Anterior cingulate cortex (tissue), 58 donors: ENCODE measurements at regions not wholly inside any gene's neighbourhood (a gene's known extent, or its start where the extent isn't known, plus 50 kb on each side); places are given as distances from the start of the nearest gene placed in this dataset.
A peak's percentile ranks its signal among the peaks of the same experiment; 100 is the strongest.
"Not testable (repeated sequence)": the region's sequence is repeated elsewhere in the genome, so short reads cannot be mapped to it uniquely, and the experiment has no call there.

Experiments used
- DNase-seq, 58 donors: peaks; one replicate each; lab custom pipeline; 2025; lab: John Stamatoyannopoulos, UW

DNA sequence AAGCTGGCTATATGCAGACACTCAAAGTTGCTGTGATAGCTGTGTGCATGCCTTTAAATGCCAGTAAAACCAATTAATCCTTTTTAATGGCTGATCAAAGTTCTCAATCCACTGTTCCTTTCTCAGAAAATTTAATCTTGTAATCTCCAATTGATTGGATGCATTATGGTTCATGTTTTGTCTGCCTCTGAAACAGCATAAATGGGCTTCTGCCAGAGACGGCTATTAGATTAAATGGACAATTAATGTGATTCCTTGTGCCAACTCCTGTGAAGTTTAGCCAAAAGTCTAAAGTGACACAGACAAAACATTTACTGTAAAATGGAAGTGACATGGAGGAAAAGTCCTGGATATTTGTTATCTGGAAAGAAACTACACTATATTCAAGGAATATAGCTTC is 952.5 kb upstream of the FAT3 start:
- DNase-seq: no peak

DNA sequence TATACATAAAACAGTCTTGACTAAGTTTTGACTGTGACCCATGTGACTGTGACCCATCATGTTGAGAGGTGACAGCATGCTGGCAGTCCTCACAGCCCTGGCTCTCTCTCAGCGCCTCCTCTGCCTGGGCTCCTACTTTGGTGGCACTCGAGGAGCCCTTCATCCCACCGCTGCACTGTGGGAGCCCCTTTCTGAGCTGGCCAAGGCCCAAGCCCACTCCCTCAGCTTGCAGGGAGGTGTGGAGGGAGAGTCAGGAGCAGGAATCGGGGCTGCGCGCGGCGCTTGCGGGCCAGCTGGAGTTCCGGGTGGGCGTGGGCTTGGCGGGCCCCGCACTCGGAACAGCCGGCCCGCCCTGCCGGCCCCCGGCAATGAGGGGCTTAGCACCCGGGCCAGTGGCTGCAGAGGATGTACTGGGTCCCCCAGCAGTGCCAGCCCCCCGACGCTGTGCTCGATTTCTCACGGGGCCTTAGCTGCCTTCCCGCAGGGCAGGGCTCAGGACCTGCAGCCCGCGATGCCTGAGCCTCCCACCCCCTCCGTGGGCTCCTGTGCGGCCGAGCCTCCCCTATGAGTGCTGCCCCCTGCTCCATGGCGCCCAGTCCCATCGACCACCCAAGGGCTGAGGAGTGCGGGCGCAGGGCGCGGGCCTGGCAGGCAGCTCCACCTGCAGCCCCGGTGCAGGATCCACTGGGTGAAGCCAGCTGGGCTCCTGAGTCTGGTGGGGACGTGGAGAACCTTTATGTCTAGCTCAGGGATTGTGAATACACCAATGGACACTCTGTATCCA is 955.9 kb upstream of the FAT3 start:
- DNase-seq: not testable (repeated sequence)

DNA sequence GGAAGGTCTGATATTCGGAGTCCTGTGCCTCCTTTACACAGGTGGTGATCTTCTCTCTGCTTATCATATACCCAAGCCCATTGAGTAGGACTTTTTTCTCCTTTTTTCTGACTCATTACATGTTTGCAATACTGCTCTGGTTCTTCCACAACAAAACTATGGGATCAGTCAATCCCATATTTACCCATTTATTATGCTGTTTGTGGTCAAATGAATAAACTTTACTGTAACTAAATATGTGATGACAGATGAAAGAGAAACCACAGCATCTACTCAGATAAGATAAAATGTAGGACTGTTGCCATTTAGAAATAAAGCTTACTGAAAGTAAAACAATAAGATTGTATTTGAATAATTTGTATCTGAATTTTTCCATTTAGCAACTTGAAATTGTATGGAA is 958.7 kb upstream of the FAT3 start:
- no peak for DNase-seq

- no peak for DNase-seq
Observed at GRCh38 chr11:91264481-91264880, 960.1 kb upstream of the FAT3 start.

GRCh38 chr11:91263496-91264365 is 960.9 kb upstream of the FAT3 start:
- DNase-seq: no peak

GRCh38 chr11:91261513-91261912 is 963.1 kb upstream of the FAT3 start:
- no peak for DNase-seq

DNA sequence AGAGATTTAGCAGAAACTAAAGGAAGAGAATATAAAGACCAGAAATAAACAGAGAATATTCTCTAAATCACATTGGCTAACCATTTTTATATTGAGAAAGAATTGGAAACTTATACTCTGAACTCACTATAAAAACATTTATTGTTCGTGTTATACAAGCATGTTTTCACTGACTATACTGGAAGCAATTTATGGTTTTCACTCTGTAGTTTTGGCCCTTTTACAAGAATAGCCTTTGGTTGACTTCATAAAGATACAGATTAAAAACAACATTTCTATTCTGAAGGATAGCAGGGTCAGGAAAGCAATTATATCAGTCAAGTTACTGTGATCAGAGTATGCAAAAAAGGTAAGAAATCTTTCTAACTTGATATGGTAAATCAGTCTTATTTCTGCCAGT is 965.7 kb upstream of the FAT3 start:
- no peak for DNase-seq

DNA sequence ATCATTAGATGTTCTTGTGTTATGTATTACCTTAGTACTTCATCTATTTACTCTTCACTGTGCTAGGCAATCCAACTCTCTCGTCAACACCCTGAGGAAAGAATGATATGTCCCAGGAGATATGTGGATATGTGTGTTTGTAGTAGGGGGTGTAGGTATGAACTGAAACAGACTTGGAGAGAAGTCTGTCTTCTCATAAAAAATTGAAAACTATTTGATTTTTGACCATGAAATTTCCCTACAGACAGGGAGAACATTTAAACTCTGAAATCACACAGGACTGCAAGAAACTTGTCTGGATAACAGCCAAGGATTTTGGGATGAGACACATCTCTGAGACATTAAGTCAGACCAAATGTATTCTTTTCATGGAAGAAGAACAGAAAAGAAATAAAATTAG is 967.0 kb upstream of the FAT3 start:
- no peak for DNase-seq

DNA sequence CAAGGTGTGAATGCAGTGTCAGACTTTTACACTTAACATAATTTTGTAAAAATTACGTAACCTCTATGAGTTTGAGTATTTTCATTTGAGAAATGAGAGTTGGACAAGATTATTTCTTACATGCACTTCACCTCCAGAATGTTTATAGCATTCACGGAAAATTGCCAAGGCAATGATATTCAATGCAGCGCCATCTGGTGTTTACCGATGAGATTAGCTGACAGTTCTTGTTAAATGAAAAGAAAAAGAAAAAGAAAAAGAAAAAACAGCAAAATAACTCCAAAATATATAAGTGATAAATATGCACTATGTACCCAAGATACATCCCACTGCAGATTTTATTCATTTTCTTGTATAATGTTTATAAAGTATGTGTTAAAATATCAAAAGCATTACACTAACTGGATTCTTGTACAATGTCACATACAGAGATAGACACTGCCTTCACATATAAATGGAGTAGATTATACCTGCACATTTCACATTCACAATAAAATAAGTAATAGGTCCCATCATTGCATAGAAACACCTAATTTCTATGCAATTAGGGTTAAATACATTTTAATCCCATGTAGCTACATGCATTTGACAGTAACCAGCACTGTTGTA is 976.3 kb upstream of the FAT3 start:
- peak in 5 of 58 donors; percentile 0 to 19 (median 5) for DNase-seq

GRCh38 chr11:91247009-91247735 is 977.4 kb upstream of the FAT3 start:
- no peak for DNase-seq

- no peak for DNase-seq
Observed at GRCh38 chr11:91244912-91245311, 979.7 kb upstream of the FAT3 start.

- DNase-seq: no peak
Observed at GRCh38 chr11:91243630-91244029, 981.0 kb upstream of the FAT3 start.

DNA sequence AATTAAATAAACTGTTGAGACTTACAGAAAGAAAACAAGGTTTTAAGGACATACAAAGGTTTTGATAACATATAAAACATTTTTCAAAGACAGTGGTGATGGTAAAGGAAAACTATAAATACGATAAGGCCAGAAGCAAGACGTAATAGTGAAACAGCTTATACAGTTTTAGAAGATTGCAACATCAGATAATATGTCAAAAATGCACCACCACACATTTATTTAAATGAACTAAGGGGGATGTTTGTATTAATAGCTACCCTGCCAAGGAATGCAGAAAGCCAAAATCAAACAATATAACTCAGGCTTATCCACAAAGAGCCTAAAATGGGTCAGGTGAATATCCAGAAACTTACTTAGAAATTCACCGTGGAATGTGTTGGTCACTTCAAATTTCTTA is 981.6 kb upstream of the FAT3 start:
- DNase-seq: no peak

- no peak for DNase-seq
Observed at GRCh38 chr11:91241226-91241625, 983.4 kb upstream of the FAT3 start.

- no peak for DNase-seq
Observed at GRCh38 chr11:91239359-91239758, 985.3 kb upstream of the FAT3 start.

- no peak for DNase-seq
Observed at GRCh38 chr11:91231226-91231625, 993.4 kb upstream of the FAT3 start.

GRCh38 chr11:91230647-91231046 is 994.0 kb upstream of the FAT3 start:
- DNase-seq: no peak

DNA sequence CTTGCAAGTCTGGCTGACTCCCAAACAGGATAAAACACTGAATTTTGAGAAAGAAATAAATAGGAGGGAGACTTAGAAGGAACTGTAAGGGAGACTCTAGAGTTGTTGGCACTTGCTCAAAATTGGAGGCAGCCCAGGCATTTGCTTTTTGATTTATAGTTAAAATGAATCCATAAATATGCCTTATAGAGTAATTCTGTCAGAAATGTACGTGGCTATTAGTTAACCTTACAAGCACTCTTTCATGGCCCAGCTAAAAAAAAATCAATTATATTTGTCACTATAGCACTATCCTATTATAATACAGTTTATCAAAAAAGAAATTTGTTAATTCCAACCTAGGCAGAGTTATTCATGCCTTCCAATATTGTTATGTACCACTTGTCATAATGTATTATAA is 1000.0 kb upstream of the CHORDC1 start:
- DNase-seq: no peak

GRCh38 chr11:91220476-91221202 is 997.8 kb upstream of the CHORDC1 start:
- no peak for DNase-seq

- DNase-seq: peak in 9 of 58 donors; percentile 1 to 36 (median 5)
Observed at GRCh38 chr11:91219535-91219934, 996.7 kb upstream of the CHORDC1 start.
